Prostate gland (tissue), 2 donors: ENCODE measurements at regions not wholly inside any gene's neighbourhood (a gene's known extent, or its start where the extent isn't known, plus 50 kb on each side); places are given as distances from the start of the nearest gene placed in this dataset.
"Not testable (repeated sequence)": the region's sequence is repeated elsewhere in the genome, so short reads cannot be mapped to it uniquely, and the experiment has no call there.

Experiments used
- DNase-seq: peaks from one replicate; pipeline ENCODE4 v3.0.0-alpha.2; 2019; ENCODE audit warnings: low spot score
- H3K27ac ChIP-seq, 2 donors: fragments of 200-600 bp; sonication (generic); 2 replicates each; pipeline ENCODE4 v1.5.1; 2017 to 2019
- H3K27me3 ChIP-seq: fragments of 200-600 bp; sonication (generic); replicated peaks from 2 replicates; pipeline ENCODE4 v1.5.1; 2019; ENCODE audit not compliant: insufficient read depth
- H3K36me3 ChIP-seq, 2 donors: fragments of 200-600 bp; sonication (generic); 1 replicate in 1 of 2; 2 replicates in 1 of 2; pipeline versions ENCODE4 v1.5.1 to v1.8.1; 2017 to 2019
- H3K4me1 ChIP-seq: fragments of 200-600 bp; sonication (generic); replicated peaks from 2 replicates; pipeline ENCODE4 v1.5.1; 2019
- H3K4me3 ChIP-seq, 2 donors: fragments of 200-600 bp; sonication (generic); 2 replicates each; pipeline ENCODE4 v1.5.1; 2017 to 2019
- H3K9me3 ChIP-seq: fragments of 200-600 bp; sonication (generic); 2 replicates; pipeline ENCODE4 v1.5.1; 2017
- POLR2A ChIP-seq: fragments of 450-650 bp; IDR thresholded peaks from one replicate; pipeline ENCODE4 v1.6.1; 2016; ENCODE audit warnings: antibody characterized with exemption, mild to moderate bottlenecking
- POLR2AphosphoS5 ChIP-seq: sonication (generic); formaldehyde crosslinking; IDR thresholded peaks from one replicate; pipeline ENCODE4 v1.6.1; 2017; ENCODE audit warnings: antibody characterized with exemption
- WGBS: methylation state at CpG from one replicate; pipeline ENCODE4 v1.1.5; 2018; 5-methylcytosine and 5-hydroxymethylcytosine counted together
- intact Hi-C: fragments of 100-400 bp; cut with DNase I; formaldehyde crosslinking; loops from one replicate; pipeline ENCODE4 v1.14.2; 2022
- TF ChIP-seq, protein P1 (sequence below), 4 experiments: fragments of 200-600 bp in 2 of 4; fragments of 450-650 bp in 2 of 4; sonication (generic) in 2 of 4; IDR thresholded peaks; 1 replicate in 3 of 4; 2 replicates in 1 of 4; pipeline ENCODE4 v1.5.1; 2016 to 2019; ENCODE audit warnings: antibody characterized with exemption in 4 of 4, mild to moderate bottlenecking in 2 of 4, moderate library complexity in 2 of 4

GRCh38 chr18:1663879-1664705 is 759.4 kb downstream of the ADCYAP1 start:
- H3K36me3 ChIP-seq, result no peaks in the 10 kb centered on the region
- 55% methylated on average over 12 of the region's 12 CpGs for WGBS
- no peak overlapping the region for H3K27ac ChIP-seq
- DNase-seq, result no peak
- TF ChIP-seq, protein P1, sequence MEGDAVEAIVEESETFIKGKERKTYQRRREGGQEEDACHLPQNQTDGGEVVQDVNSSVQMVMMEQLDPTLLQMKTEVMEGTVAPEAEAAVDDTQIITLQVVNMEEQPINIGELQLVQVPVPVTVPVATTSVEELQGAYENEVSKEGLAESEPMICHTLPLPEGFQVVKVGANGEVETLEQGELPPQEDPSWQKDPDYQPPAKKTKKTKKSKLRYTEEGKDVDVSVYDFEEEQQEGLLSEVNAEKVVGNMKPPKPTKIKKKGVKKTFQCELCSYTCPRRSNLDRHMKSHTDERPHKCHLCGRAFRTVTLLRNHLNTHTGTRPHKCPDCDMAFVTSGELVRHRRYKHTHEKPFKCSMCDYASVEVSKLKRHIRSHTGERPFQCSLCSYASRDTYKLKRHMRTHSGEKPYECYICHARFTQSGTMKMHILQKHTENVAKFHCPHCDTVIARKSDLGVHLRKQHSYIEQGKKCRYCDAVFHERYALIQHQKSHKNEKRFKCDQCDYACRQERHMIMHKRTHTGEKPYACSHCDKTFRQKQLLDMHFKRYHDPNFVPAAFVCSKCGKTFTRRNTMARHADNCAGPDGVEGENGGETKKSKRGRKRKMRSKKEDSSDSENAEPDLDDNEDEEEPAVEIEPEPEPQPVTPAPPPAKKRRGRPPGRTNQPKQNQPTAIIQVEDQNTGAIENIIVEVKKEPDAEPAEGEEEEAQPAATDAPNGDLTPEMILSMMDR (IDR thresholded peaks at IDR 0.05), result peak in 3 of 4 experiments; percentile 23 to 39 (median 30)
- TF ChIP-seq POLR2AphosphoS5, result no peak
- no peaks in the 10 kb centered on the region for H3K27me3 ChIP-seq
- intact Hi-C loops, result no loop called here
- H3K4me1 ChIP-seq, result no peaks in the 10 kb centered on the region
- H3K4me3 ChIP-seq, result no peak overlapping the region
- H3K9me3 ChIP-seq, result no peaks in the 10 kb centered on the region

DNA sequence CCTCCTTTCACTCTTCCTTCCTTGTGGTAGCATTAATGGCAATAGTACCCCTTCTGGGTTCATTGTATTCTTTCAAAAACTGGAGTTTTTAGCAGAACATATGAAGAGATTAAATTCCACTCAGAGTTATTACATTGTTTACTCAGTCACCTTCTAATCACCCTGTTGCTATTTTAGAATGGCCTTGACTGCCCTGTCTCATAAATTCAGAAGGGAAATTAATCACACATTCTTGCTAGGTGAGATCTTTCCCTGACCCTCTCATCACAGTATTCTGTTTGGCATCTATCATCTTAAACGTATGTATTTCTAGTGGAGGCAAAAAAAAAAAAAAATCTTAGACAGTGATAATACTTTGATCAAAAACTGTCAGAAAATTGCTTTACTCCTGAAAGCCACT is 760.4 kb downstream of the ADCYAP1 start:
- Histone ChIP-seq H3K27ac (no peak overlapping the region), H3K4me3 (no peak overlapping the region), H3K27me3 (no peaks in the 10 kb centered on the region), H3K4me1 (no peaks in the 10 kb centered on the region), H3K9me3 (no peaks in the 10 kb centered on the region), H3K36me3 (no peaks in the 10 kb centered on the region)
- 29% methylated on average over 1 of the region's 1 CpG for WGBS
- TF ChIP-seq, protein P1 (IDR thresholded peaks at IDR 0.05), result no peak
- TF ChIP-seq POLR2A (no peak), POLR2AphosphoS5 (no peak)
- DNase-seq, result no peak
- intact Hi-C loops, result no loop called here

- WGBS, result 62% methylated on average over 4 of the region's 4 CpGs
- no peaks in the 10 kb centered on the region for H3K27me3 ChIP-seq
- H3K9me3 ChIP-seq, result no peaks in the 10 kb centered on the region
- TF ChIP-seq, protein P1 (IDR thresholded peaks at IDR 0.05), result no peak
- TF ChIP-seq POLR2AphosphoS5, result no peak
- no peak for TF ChIP-seq POLR2A
- H3K36me3 ChIP-seq, result no peaks in the 10 kb centered on the region
- no peak for DNase-seq
- H3K4me3 ChIP-seq, result no peak overlapping the region
- intact Hi-C loops, result no loop called here
- H3K4me1 ChIP-seq, result no peaks in the 10 kb centered on the region
- H3K27ac ChIP-seq, result no peak overlapping the region
Measured at GRCh38 chr18:1668279-1668678, 763.6 kb downstream of the ADCYAP1 start.

- H3K9me3 ChIP-seq, H3K27me3 ChIP-seq, H3K4me1 ChIP-seq, H3K27ac ChIP-seq, H3K4me3 ChIP-seq, intact Hi-C loops, DNase-seq, H3K36me3 ChIP-seq: not testable (repeated sequence)
- WGBS, result 93% methylated on average over 2 of the region's 2 CpGs
Measured at GRCh38 chr18:1671710-1672109, 767.0 kb downstream of the ADCYAP1 start.

DNA sequence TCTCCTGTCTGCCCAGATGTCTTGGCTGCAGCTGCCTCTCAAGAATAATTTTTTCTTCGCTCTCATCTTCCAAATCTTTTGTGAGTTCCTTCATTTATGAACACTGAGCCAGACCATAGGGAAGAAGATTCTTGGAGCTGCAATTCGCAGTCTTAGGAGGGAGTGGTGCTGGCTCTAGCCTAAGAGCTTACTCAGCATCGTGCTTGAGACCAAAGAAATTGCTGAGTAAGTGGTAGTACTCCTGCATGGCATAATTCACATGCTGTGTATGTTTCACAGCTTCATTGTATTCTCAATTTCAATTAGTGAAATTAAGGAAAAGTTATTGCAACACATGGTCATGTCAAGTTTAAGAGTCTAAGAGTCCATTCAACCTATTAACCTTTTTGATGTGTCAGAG is 771.7 kb downstream of the ADCYAP1 start:
- H3K9me3 ChIP-seq, result no peaks in the 10 kb centered on the region
- no peak overlapping the region for H3K4me3 ChIP-seq
- H3K27me3 ChIP-seq, result no peaks in the 10 kb centered on the region
- no peak overlapping the region for H3K27ac ChIP-seq
- no peaks in the 10 kb centered on the region for H3K4me1 ChIP-seq
- intact Hi-C loops, result no loop called here
- DNase-seq, result no peak
- 93% methylated on average over 3 of the region's 3 CpGs for WGBS
- TF ChIP-seq POLR2AphosphoS5 (no peak), POLR2A (no peak)
- TF ChIP-seq, protein P1 (IDR thresholded peaks at IDR 0.05), result no peak
- no peaks in the 10 kb centered on the region for H3K36me3 ChIP-seq
